ENCODE measurements at regions not wholly inside any gene's neighbourhood (a gene's known extent, or its start where the extent isn't known, plus 50 kb on each side); places are given as distances from the start of the nearest gene placed in this dataset.

GRCh38 chr22:26851125-26851524, 193.7 kb downstream of the MIAT start:
- no peaks in the 10 kb centered on the region for H3K36me3 ChIP-seq
- H3K9me3 ChIP-seq: no peaks in the 10 kb centered on the region
- TF ChIP-seq POLR2A (IDR thresholded peaks at IDR 0.05): no peak
- no peak for TF ChIP-seq CTCF (IDR thresholded peaks at IDR 0.05)
- no peak overlapping the region for H3K27ac ChIP-seq
- H3K27me3 ChIP-seq: no peaks in the 10 kb centered on the region
- intact Hi-C loops (cut with DNase I): no loop called here
- no peak overlapping the region for H3K4me3 ChIP-seq (replicated peaks in 1 of 3)
- no peak for DNase-seq
- WGBS, 2 donors: 45 to 53% methylated on average over 1 of the region's 1 CpG
- peaks cover 0 to 2% of the 10 kb centered on the region in 2 donors for H3K4me1 ChIP-seq

GRCh38 chr22:26852176-26852575, 194.8 kb downstream of the MIAT start:
- H3K27me3 ChIP-seq: no peaks in the 10 kb centered on the region
- no peak overlapping the region for H3K4me3 ChIP-seq (replicated peaks in 1 of 3)
- H3K36me3 ChIP-seq: no peaks in the 10 kb centered on the region
- 41 to 54% methylated on average over 6 of the region's 6 CpGs for WGBS, 2 donors
- DNase-seq: no peak
- no peaks in the 10 kb centered on the region for H3K9me3 ChIP-seq
- intact Hi-C loops (cut with DNase I): no loop called here
- peaks cover 0 to 2% of the 10 kb centered on the region in 2 donors for H3K4me1 ChIP-seq
- H3K27ac ChIP-seq: no peak overlapping the region
- TF ChIP-seq POLR2A (IDR thresholded peaks at IDR 0.05) (no peak), CTCF (IDR thresholded peaks at IDR 0.05) (no peak)

- intact Hi-C loops (cut with DNase I): no loop called here
- DNase-seq: no peak
These were observed 195.7 kb downstream of the MIAT start for GRCh38 chr22:26853071-26853470.

GRCh38 chr22:26853495-26853894, 196.1 kb downstream of the MIAT start:
- intact Hi-C loops (cut with DNase I): no loop called here
- H3K36me3 ChIP-seq: no peaks in the 10 kb centered on the region
- no peak for DNase-seq
- H3K27ac ChIP-seq: no peak overlapping the region
- WGBS, 2 donors: 89 to 93% methylated on average over 2 of the region's 2 CpGs
- no peaks in the 10 kb centered on the region for H3K27me3 ChIP-seq
- no peak overlapping the region for H3K4me3 ChIP-seq (replicated peaks in 1 of 3)
- H3K9me3 ChIP-seq: no peaks in the 10 kb centered on the region
- peaks cover 0 to 2% of the 10 kb centered on the region in 2 donors for H3K4me1 ChIP-seq
- TF ChIP-seq CTCF (IDR thresholded peaks at IDR 0.05): no peak
- no peak for TF ChIP-seq POLR2A (IDR thresholded peaks at IDR 0.05)

More at GRCh38 chr22:26853071-26853470, 195.7 kb downstream of the MIAT start:
- H3K27ac ChIP-seq: no peak overlapping the region
- 90 to 92% methylated on average over 4 of the region's 4 CpGs for WGBS, 2 donors
- peaks cover 0 to 2% of the 10 kb centered on the region in 2 donors for H3K4me1 ChIP-seq
- no peaks in the 10 kb centered on the region for H3K9me3 ChIP-seq
- no peak overlapping the region for H3K4me3 ChIP-seq (replicated peaks in 1 of 3)
- no peak for TF ChIP-seq CTCF (IDR thresholded peaks at IDR 0.05)
- TF ChIP-seq POLR2A (IDR thresholded peaks at IDR 0.05): no peak
- H3K36me3 ChIP-seq: no peaks in the 10 kb centered on the region
- no peaks in the 10 kb centered on the region for H3K27me3 ChIP-seq

GRCh38 chr22:26857169-26857568, 199.8 kb downstream of the MIAT start:
- Histone ChIP-seq H3K27ac (no peak overlapping the region), H3K4me1 (no peaks in the 10 kb centered on the region), H3K36me3 (no peaks in the 10 kb centered on the region), H3K27me3 (no peaks in the 10 kb centered on the region), H3K9me3 (no peaks in the 10 kb centered on the region), H3K4me3 (replicated peaks in 1 of 3) (no peak overlapping the region)
- no peak for DNase-seq
- TF ChIP-seq POLR2A (IDR thresholded peaks at IDR 0.05) (no peak), CTCF (IDR thresholded peaks at IDR 0.05) (no peak)
- 56 to 77% methylated on average over 4 to 5 of the region's 5 CpGs for WGBS, 2 donors
- intact Hi-C loops (cut with DNase I): no loop called here
